Stomach (tissue), 4 donors: ENCODE measurements at regions not wholly inside any gene's neighbourhood (a gene's known extent, or its start where the extent isn't known, plus 50 kb on each side); places are given as distances from the start of the nearest gene placed in this dataset.

ENCODE experiments used
- CTCF ChIP-seq, 7 experiments: fragments of 450-650 bp in 4 of 7; fragments of 200-600 bp in 3 of 7; sonication (generic) in 3 of 7; IDR thresholded peaks; one replicate each; pipeline ENCODE4 v1.5.1; 2016 to 2019; ENCODE audit warnings: antibody characterized with exemption in 7 of 7, control low read depth in 2 of 7, mild to moderate bottlenecking in 1 of 7
- POLR2AphosphoS5 ChIP-seq, 3 donors: sonication (generic); formaldehyde crosslinking; IDR thresholded peaks; one replicate each; pipeline ENCODE4 v1.6.1; 2016; ENCODE audit warnings: antibody characterized with exemption in 3 of 3

GRCh38 chr9:81380504-81381359, 308.6 kb downstream of the TLE1 start:
- TF ChIP-seq POLR2AphosphoS5 (IDR thresholded peaks at IDR 0.05) (no peak), CTCF (IDR thresholded peaks at IDR 0.05) (no peak)
